HFF-Myc (cell line): ENCODE measurements at regions not wholly inside any gene's neighbourhood (a gene's known extent, or its start where the extent isn't known, plus 50 kb on each side); places are given as distances from the start of the nearest gene placed in this dataset.

Experiments
- DNase-seq: peaks from one replicate; pipeline ENCODE4 v3.0.0-alpha.2; 2011; ENCODE audit warnings: low read depth; ENCODE audit errors: extremely low read depth
- H3K4me3 ChIP-seq: replicated peaks from 2 replicates; pipeline ENCODE4 v1.5.1; 2011; ENCODE audit warnings: low read depth, mild to moderate bottlenecking, control low read depth, low read length
- TF ChIP-seq, protein P1 (sequence below): IDR thresholded peaks from 2 replicates; pipeline ENCODE4 v1.5.1; 2012; ENCODE audit warnings: mild to moderate bottlenecking, low read depth, low read length, control low read depth; ENCODE audit errors: missing control alignments

DNA sequence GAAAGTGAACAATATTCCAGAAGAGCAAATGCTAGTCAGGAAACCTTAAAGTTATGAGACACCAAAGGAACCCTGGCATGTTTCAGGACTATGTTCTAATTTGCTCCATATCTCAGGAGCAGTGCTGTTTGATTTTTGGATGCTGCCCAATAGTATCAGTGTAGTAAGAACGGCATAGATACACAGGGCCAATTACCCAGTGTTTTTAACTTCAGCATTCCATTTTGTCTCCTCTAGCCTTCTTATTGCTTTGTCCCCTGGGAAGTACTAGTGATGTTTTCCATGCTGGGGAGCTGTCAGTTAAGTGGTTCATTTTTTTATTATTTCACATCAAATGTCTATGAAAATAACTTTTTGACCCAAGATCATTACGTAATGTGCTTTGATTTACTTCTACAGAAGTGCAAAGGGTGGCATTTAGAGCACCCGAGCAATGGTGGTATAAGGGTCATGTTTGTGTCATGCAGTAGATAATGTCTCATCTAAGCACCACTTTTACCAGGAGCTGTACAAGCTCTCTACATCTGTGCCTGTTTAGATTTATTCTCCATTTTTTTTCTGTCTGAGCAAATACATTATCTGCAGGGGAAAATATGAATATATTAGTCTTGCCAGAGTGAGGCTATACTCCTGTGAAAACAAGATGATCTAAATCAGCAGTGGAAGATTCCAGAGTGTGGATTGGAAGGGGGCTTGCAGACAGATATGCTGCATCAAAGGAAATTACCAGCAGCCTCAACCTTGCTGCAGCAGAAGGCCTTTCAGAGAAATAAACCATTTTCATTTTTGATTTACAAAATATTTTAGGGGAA lies 198.8 kb upstream of the OPRM1 start:
- TF ChIP-seq, protein P1, sequence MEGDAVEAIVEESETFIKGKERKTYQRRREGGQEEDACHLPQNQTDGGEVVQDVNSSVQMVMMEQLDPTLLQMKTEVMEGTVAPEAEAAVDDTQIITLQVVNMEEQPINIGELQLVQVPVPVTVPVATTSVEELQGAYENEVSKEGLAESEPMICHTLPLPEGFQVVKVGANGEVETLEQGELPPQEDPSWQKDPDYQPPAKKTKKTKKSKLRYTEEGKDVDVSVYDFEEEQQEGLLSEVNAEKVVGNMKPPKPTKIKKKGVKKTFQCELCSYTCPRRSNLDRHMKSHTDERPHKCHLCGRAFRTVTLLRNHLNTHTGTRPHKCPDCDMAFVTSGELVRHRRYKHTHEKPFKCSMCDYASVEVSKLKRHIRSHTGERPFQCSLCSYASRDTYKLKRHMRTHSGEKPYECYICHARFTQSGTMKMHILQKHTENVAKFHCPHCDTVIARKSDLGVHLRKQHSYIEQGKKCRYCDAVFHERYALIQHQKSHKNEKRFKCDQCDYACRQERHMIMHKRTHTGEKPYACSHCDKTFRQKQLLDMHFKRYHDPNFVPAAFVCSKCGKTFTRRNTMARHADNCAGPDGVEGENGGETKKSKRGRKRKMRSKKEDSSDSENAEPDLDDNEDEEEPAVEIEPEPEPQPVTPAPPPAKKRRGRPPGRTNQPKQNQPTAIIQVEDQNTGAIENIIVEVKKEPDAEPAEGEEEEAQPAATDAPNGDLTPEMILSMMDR, result no peak
- no peak overlapping the region for H3K4me3 ChIP-seq
- no peak for DNase-seq

- TF ChIP-seq, protein P1, result no peak
- no peak for DNase-seq
- H3K4me3 ChIP-seq, result no peak overlapping the region
These were observed 206.5 kb upstream of the OPRM1 start for GRCh38 chr6:153832543-153832942.

- no peak for DNase-seq
- TF ChIP-seq, protein P1, result no peak
- no peak overlapping the region for H3K4me3 ChIP-seq
These were observed 207.5 kb upstream of the OPRM1 start for GRCh38 chr6:153831350-153832078.

GRCh38 chr6:153817173-153817572 lies 221.9 kb upstream of the OPRM1 start:
- TF ChIP-seq, protein P1, result no peak
- no peak overlapping the region for H3K4me3 ChIP-seq
- no peak for DNase-seq

- no peak overlapping the region for H3K4me3 ChIP-seq
- DNase-seq, result no peak
- TF ChIP-seq, protein P1, result no peak
These were observed 222.7 kb upstream of the OPRM1 start for GRCh38 chr6:153816366-153816765.

DNA sequence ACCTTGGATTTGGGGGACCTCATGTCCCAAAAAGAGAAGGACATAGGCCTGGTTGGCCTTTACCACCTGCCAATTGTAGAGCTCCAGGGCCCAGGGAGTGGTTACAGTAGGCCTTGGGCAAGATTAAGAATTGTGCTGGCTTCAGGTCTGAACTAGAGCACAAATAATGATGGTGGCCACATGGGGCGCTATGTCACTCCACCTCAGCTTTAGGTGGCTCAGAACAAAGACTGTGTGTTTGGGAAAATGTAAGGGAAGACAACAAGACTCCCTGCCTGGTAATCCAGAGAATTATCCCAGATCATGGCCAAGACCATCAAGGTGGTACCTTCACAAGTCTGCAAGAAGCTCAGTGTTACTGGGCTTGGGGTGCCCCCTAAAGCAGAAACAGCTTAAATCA lies 224.9 kb upstream of the OPRM1 start:
- no peak for DNase-seq
- TF ChIP-seq, protein P1, result no peak
- H3K4me3 ChIP-seq, result no peak overlapping the region
